ENCODE measurements at regions not wholly inside any gene's neighbourhood (a gene's known extent, or its start where the extent isn't known, plus 50 kb on each side); places are given as distances from the start of the nearest gene placed in this dataset.

GRCh38 chr19:46911456-46911855 lies 50.7 kb downstream of the ARHGAP35 start:
- Histone ChIP-seq H3K4me3 (replicated peaks in 1 of 3; ENCODE audit: insufficient read depth in 1 of 3, low read depth in 1 of 3, low read length in 3 of 3) (no peak overlapping the region), H3K9ac (replicated peaks; ENCODE audit: extremely low read depth, insufficient read depth, low read length) (no peak overlapping the region), H3K9me3 (replicated peaks; ENCODE audit: control insufficient read depth, insufficient read depth, low read length) (no peaks in the 10 kb centered on the region), H3K79me2 (ENCODE audit: control insufficient read depth, insufficient read depth, low read length) (peaks cover 46% of the 10 kb centered on the region), H3K27me3 (ENCODE audit: control insufficient read depth in 2 of 2, insufficient read depth in 2 of 2, low read length in 2 of 2) (no peaks in the 10 kb centered on the region), H4K20me1 (replicated peaks; ENCODE audit: control insufficient read depth, extremely low read depth, insufficient read depth, low read length) (no peaks in the 10 kb centered on the region), H3K9me1 (replicated peaks; ENCODE audit: control insufficient read depth, extremely low read depth, insufficient read depth, low read length) (no peaks in the 10 kb centered on the region), H3K36me3 (ENCODE audit: control insufficient read depth in 2 of 2, extremely low read depth in 1 of 2, insufficient read depth in 2 of 2, low read length in 2 of 2) (no peaks in the 10 kb centered on the region), H3K4me1 (ENCODE audit: control insufficient read depth, extremely low read depth, insufficient read depth, low read length) (peaks cover 15% of the 10 kb centered on the region), H3K27ac (ENCODE audit: insufficient read depth, low read depth, low read length) (no peak overlapping the region), H2AFZ (ENCODE audit: low read depth, low read length) (no peak overlapping the region), H3K4me2 (ENCODE audit: insufficient read depth, low read length) (no peak overlapping the region)
- ChIA-PET POLR2A (no interaction called here), CTCF (no interaction called here)
- intact Hi-C loops (cut with micrococcal nuclease) (no loop called here), dilution Hi-C loops (cut with MboI; ENCODE audit: extremely low pct_ligation_motif_present, low sequenced_read_pairs) (no loop called here)
- no TSS peak for BruUV-seq (replicated peaks)
- DNase-seq (ENCODE audit: low read depth, low spot score) (no peak), FAIRE-seq (no peak)
- TF ChIP-seq POLR2AphosphoS5 (IDR thresholded peaks at IDR 0.05; ENCODE audit: insufficient read depth, low read depth, low read length) (no peak), FOS (IDR thresholded peaks at IDR 0.05; ENCODE audit: borderline replicate concordance, insufficient read depth, low read length) (no peak), EZH2 (IDR thresholded peaks at IDR 0.05; ENCODE audit: borderline replicate concordance, low read depth, low read length, severe bottlenecking) (no peak)

- POLR2A ChIA-PET: interaction anchor here (0.6 to 0.8 kb wide), 2 partner anchors 63 to 69 kb away, joined by 3 read pairs; no protein-coding TSS in a partner anchor
- no TSS peak for BruUV-seq (replicated peaks)
Observed at GRCh38 chr19:46913198-46913851, 52.5 kb downstream of the ARHGAP35 start.

More at GRCh38 chr19:46913198-46913851, 52.5 kb downstream of the ARHGAP35 start:
- Histone ChIP-seq H3K9me1 (replicated peaks; ENCODE audit: control insufficient read depth, extremely low read depth, insufficient read depth, low read length) (no peaks in the 10 kb centered on the region), H3K27ac (ENCODE audit: insufficient read depth, low read depth, low read length) (no peak overlapping the region), H2AFZ (ENCODE audit: low read depth, low read length) (no peak overlapping the region), H3K9ac (replicated peaks; ENCODE audit: extremely low read depth, insufficient read depth, low read length) (peak overlapping the region; percentile 50), H3K4me3 (replicated peaks in 1 of 3; ENCODE audit: insufficient read depth in 1 of 3, low read depth in 1 of 3, low read length in 3 of 3) (peak overlapping the region in 1 of 3 experiments; percentile 1), H3K4me1 (ENCODE audit: control insufficient read depth, extremely low read depth, insufficient read depth, low read length) (peaks cover 15% of the 10 kb centered on the region), H3K9me3 (replicated peaks; ENCODE audit: control insufficient read depth, insufficient read depth, low read length) (no peaks in the 10 kb centered on the region), H3K27me3 (ENCODE audit: control insufficient read depth in 2 of 2, insufficient read depth in 2 of 2, low read length in 2 of 2) (no peaks in the 10 kb centered on the region), H4K20me1 (replicated peaks; ENCODE audit: control insufficient read depth, extremely low read depth, insufficient read depth, low read length) (no peaks in the 10 kb centered on the region), H3K79me2 (ENCODE audit: control insufficient read depth, insufficient read depth, low read length) (peaks cover 52% of the 10 kb centered on the region), H3K36me3 (ENCODE audit: control insufficient read depth in 2 of 2, extremely low read depth in 1 of 2, insufficient read depth in 2 of 2, low read length in 2 of 2) (no peaks in the 10 kb centered on the region), H3K4me2 (ENCODE audit: insufficient read depth, low read length) (peak overlapping the region; percentile 72)
- DNase-seq (ENCODE audit: low read depth, low spot score) (peak; percentile 28), FAIRE-seq (peak; percentile 8)
- dilution Hi-C loops (cut with MboI; ENCODE audit: extremely low pct_ligation_motif_present, low sequenced_read_pairs): no loop called here
- CTCF ChIA-PET: interaction anchor here (0.5 to 2.3 kb wide), 8 partner anchors 10 to 78 kb away, joined by 3 to 14 read pairs (median 6); no protein-coding TSS in a partner anchor
- TF ChIP-seq MYC (IDR thresholded peaks at IDR 0.05; ENCODE audit: low read depth, low read length): no peak
- TF ChIP-seq JUN (IDR thresholded peaks at IDR 0.05; ENCODE audit: borderline replicate concordance, insufficient read depth, insufficient read length, low read depth): no peak
- TF ChIP-seq POLR2AphosphoS5 (IDR thresholded peaks at IDR 0.05; ENCODE audit: insufficient read depth, low read depth, low read length): no peak
- TF ChIP-seq GATA2 (IDR thresholded peaks at IDR 0.05; ENCODE audit: insufficient read depth, insufficient read length, low read depth, low read length): no peak
- TF ChIP-seq FOS (IDR thresholded peaks at IDR 0.05; ENCODE audit: borderline replicate concordance, insufficient read depth, low read length): no peak
- TF ChIP-seq MAX (IDR thresholded peaks at IDR 0.05; ENCODE audit: insufficient read depth, insufficient read length): no peak
- TF ChIP-seq EZH2 (IDR thresholded peaks at IDR 0.05; ENCODE audit: borderline replicate concordance, low read depth, low read length, severe bottlenecking): no peak
- TF ChIP-seq POLR2A (IDR thresholded peaks at IDR 0.05; ENCODE audit: low read depth, low read length): no peak
- no peak for TF ChIP-seq CTCF (IDR thresholded peaks at IDR 0.05; ENCODE audit: extremely low read depth in 1 of 2, insufficient read depth in 1 of 2, low read depth in 1 of 2, low read length in 2 of 2)
- intact Hi-C loops (cut with micrococcal nuclease): no loop called here
